Testis (tissue), 2 donors: ENCODE measurements at regions not wholly inside any gene's neighbourhood (a gene's known extent, or its start where the extent isn't known, plus 50 kb on each side); places are given as distances from the start of the nearest gene placed in this dataset.

Experiments used
- DNase-seq: peaks from one replicate; pipeline ENCODE4 v3.0.0-alpha.2; 2019
- H3K27ac ChIP-seq, 2 donors: fragments of 200-600 bp; sonication (generic); one replicate each; pipeline ENCODE4 v1.5.1; 2019
- H3K27me3 ChIP-seq: fragments of 200-600 bp; sonication (generic); one replicate; pipeline ENCODE4 v1.5.1; 2019
- H3K36me3 ChIP-seq: fragments of 200-600 bp; sonication (generic); one replicate; pipeline ENCODE4 v1.5.1; 2017; ENCODE audit warnings: low read depth; ENCODE audit errors: missing control alignments
- H3K4me1 ChIP-seq: fragments of 200-600 bp; sonication (generic); one replicate; pipeline ENCODE4 v1.5.1; 2019
- H3K4me3 ChIP-seq, 2 donors: fragments of 200-600 bp; sonication (generic); one replicate each; pipeline ENCODE4 v1.5.1; 2017 to 2019
- H3K9me3 ChIP-seq: fragments of 200-600 bp; sonication (generic); one replicate; pipeline ENCODE4 v1.5.1; 2017
- POLR2A ChIP-seq: fragments of 450-650 bp; IDR thresholded peaks from one replicate; pipeline ENCODE4 v1.6.1; 2017; ENCODE audit warnings: antibody characterized with exemption, mild to moderate bottlenecking, moderate library complexity
- WGBS, 2 donors: methylation state at CpG; one replicate each; pipeline ENCODE4 v1.1.5; 2018; 5-methylcytosine and 5-hydroxymethylcytosine counted together
- intact Hi-C: fragments of 100-400 bp; cut with DNase I; formaldehyde crosslinking; loops from one replicate; pipeline ENCODE4 v1.15.1; 2023; ENCODE audit warnings: low total_unique reads
- TF ChIP-seq, protein P1 (sequence below), 3 experiments: fragments of 450-650 bp in 2 of 3; fragments of 200-600 bp in 1 of 3; sonication (generic) in 1 of 3; IDR thresholded peaks; one replicate each; pipeline ENCODE4 v1.5.1; 2016 to 2019; ENCODE audit warnings: antibody characterized with exemption in 3 of 3, mild to moderate bottlenecking in 2 of 3, moderate library complexity in 1 of 3

DNA sequence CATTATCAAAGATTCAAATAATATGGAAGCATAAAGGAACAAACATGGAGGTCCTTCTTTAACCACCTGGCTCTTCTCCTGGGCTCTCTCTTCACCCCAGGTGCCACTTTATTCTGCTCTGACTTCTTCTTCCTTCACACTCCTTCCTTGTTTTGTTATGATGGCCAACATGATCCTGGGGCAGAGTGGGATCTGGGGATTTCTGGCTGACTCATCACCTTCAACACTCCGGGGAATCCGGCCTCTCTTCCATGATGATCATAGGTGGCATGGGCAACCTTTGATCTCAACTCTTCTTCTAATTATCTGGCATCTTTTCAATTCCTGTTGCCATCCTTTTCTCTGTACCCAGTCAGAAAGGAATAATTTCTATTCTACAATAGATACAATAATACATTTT, 62.1 kb upstream of the TRPC7 start:
- Histone ChIP-seq H3K36me3 (no peaks in the 10 kb centered on the region), H3K27ac (no peak overlapping the region), H3K4me3 (no peak overlapping the region), H3K9me3 (no peaks in the 10 kb centered on the region), H3K4me1 (no peaks in the 10 kb centered on the region), H3K27me3 (no peaks in the 10 kb centered on the region)
- no peak for DNase-seq
- 84 to 90% methylated on average over 2 of the region's 2 CpGs for WGBS, 2 donors
- intact Hi-C loops = no loop called here
- TF ChIP-seq, protein P1, sequence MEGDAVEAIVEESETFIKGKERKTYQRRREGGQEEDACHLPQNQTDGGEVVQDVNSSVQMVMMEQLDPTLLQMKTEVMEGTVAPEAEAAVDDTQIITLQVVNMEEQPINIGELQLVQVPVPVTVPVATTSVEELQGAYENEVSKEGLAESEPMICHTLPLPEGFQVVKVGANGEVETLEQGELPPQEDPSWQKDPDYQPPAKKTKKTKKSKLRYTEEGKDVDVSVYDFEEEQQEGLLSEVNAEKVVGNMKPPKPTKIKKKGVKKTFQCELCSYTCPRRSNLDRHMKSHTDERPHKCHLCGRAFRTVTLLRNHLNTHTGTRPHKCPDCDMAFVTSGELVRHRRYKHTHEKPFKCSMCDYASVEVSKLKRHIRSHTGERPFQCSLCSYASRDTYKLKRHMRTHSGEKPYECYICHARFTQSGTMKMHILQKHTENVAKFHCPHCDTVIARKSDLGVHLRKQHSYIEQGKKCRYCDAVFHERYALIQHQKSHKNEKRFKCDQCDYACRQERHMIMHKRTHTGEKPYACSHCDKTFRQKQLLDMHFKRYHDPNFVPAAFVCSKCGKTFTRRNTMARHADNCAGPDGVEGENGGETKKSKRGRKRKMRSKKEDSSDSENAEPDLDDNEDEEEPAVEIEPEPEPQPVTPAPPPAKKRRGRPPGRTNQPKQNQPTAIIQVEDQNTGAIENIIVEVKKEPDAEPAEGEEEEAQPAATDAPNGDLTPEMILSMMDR (IDR thresholded peaks at IDR 0.05) = no peak
- no peak for TF ChIP-seq POLR2A

GRCh38 chr5:136425921-136426320, 60.6 kb upstream of the TRPC7 start:
- no peak overlapping the region for H3K27ac ChIP-seq
- WGBS, 2 donors = 35 to 50% methylated on average over 3 of the region's 3 CpGs
- no peaks in the 10 kb centered on the region for H3K36me3 ChIP-seq
- TF ChIP-seq, protein P1 (IDR thresholded peaks at IDR 0.05) = no peak
- TF ChIP-seq POLR2A = no peak
- no peaks in the 10 kb centered on the region for H3K27me3 ChIP-seq
- no peaks in the 10 kb centered on the region for H3K9me3 ChIP-seq
- DNase-seq = no peak
- no peaks in the 10 kb centered on the region for H3K4me1 ChIP-seq
- H3K4me3 ChIP-seq = no peak overlapping the region
- intact Hi-C loops = no loop called here

GRCh38 chr5:136424835-136425584, 59.7 kb upstream of the TRPC7 start:
- peak; percentile 91 for DNase-seq
- Histone ChIP-seq H3K4me1 (no peaks in the 10 kb centered on the region), H3K36me3 (no peaks in the 10 kb centered on the region), H3K9me3 (no peaks in the 10 kb centered on the region), H3K27me3 (no peaks in the 10 kb centered on the region), H3K4me3 (no peak overlapping the region), H3K27ac (no peak overlapping the region)
- TF ChIP-seq, protein P1 (IDR thresholded peaks at IDR 0.05) = peak in 2 of 3 experiments; percentile 51 to 72
- no peak for TF ChIP-seq POLR2A
- WGBS, 2 donors = 28 to 31% methylated on average over 10 to 11 of the region's 11 CpGs
- intact Hi-C loops = no loop called here

DNA sequence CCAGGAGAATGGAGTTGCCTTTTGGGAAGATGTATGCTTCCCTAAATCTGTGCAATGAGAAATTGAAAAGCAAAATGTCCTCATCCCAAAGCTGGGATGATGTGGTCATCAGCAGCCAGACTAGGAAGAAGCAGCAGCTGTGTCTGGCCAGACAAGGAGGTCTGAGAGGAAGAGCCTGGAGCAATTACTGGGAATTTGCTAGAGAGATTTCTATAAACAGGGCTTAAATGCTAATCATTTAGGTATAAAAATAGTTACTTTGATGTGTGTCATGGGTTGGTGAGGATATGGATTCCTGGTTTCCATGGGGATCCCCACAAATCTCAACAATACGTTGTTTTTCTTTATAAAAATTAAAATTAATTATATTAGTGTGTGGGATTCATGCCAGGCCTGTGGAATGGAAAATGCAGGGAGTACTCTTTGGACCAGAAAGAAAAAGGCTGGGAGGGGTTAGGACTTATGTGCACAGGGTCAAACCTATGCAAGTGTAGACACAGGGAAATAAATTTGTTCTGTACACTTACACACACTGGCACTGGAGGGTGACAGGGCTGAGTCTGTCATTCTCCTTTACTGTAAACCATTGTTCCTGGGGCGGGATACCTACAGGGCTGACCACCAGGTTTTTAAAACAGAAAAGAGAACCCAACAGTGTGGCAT, 58.7 kb upstream of the TRPC7 start:
- H3K27ac ChIP-seq = no peak overlapping the region
- no peak overlapping the region for H3K4me3 ChIP-seq
- no peaks in the 10 kb centered on the region for H3K4me1 ChIP-seq
- intact Hi-C loops = no loop called here
- 85 to 86% methylated on average over 2 of the region's 2 CpGs for WGBS, 2 donors
- no peak for TF ChIP-seq POLR2A
- TF ChIP-seq, protein P1 (IDR thresholded peaks at IDR 0.05) = no peak
- no peaks in the 10 kb centered on the region for H3K27me3 ChIP-seq
- DNase-seq = no peak
- H3K36me3 ChIP-seq = no peaks in the 10 kb centered on the region
- no peaks in the 10 kb centered on the region for H3K9me3 ChIP-seq
